Lung (tissue), 11 donors: ENCODE measurements at regions not wholly inside any gene's neighbourhood (a gene's known extent, or its start where the extent isn't known, plus 50 kb on each side); places are given as distances from the start of the nearest gene placed in this dataset.

Experiments
- ATAC-seq: fragments of 200-7000 bp; cut with Tn5 transposase; one replicate; pipeline ENCODE4 v1.9.1; 2020; ENCODE audit warnings: moderate number of reproducible peaks; ENCODE audit not compliant: insufficient read depth, low FRiP score
- DNase-seq, 3 donors: peaks; one replicate each; pipeline ENCODE4 v3.0.0-alpha.2; 2013 to 2017
- H3K27ac ChIP-seq, 2 donors: one replicate each; pipeline ENCODE4 v1.5.1; 2013; ENCODE audit warnings: mild to moderate bottlenecking in 2 of 2, moderate library complexity in 2 of 2, control low read depth in 1 of 2, inconsistent platforms in 1 of 2, low read depth in 1 of 2, low read length in 1 of 2
- H3K27me3 ChIP-seq, 3 donors: one replicate each; pipeline ENCODE4 v1.5.1; 2013; ENCODE audit warnings: low read length in 2 of 3; ENCODE audit not compliant: control insufficient read depth in 3 of 3, insufficient read depth in 3 of 3
- H3K36me3 ChIP-seq, 4 donors: one replicate each; pipeline ENCODE4 v1.5.1; 2013; ENCODE audit warnings: low read length in 4 of 4, mild to moderate bottlenecking in 1 of 4, moderate library complexity in 1 of 4; ENCODE audit not compliant: control insufficient read depth in 4 of 4, insufficient read depth in 4 of 4
- H3K4me1 ChIP-seq, 5 donors: one replicate each; pipeline ENCODE4 v1.5.1; 2013; ENCODE audit warnings: low read length in 5 of 5, mild to moderate bottlenecking in 2 of 5, moderate library complexity in 1 of 5; ENCODE audit not compliant: control insufficient read depth in 5 of 5, insufficient read depth in 5 of 5
- H3K4me3 ChIP-seq: one replicate; pipeline ENCODE4 v1.5.1; 2013; ENCODE audit warnings: mild to moderate bottlenecking, control low read depth, moderate library complexity
- H3K9ac ChIP-seq, 2 donors: one replicate each; pipeline ENCODE4 v1.5.1; 2013; ENCODE audit warnings: low read length in 2 of 2, control low read depth in 1 of 2; ENCODE audit not compliant: insufficient read depth in 1 of 2
- H3K9me3 ChIP-seq, 4 donors: one replicate each; pipeline ENCODE4 v1.5.1; 2013; ENCODE audit warnings: low read length in 3 of 4, mild to moderate bottlenecking in 1 of 4, moderate library complexity in 1 of 4; ENCODE audit not compliant: control insufficient read depth in 4 of 4, insufficient read depth in 3 of 4
- CTCF ChIP-seq: IDR thresholded peaks from 2 replicates; pipeline ENCODE4 v1.5.1; 2012; ENCODE audit warnings: mild to moderate bottlenecking; ENCODE audit errors: control extremely low read depth, extremely low read depth
- WGBS, 2 donors: extraction: QIAGEN DNeasy Blood & Tissue Kit; methylation state at CpG; one replicate each; pipeline ENCODE4 v1.1.7; 2013; 5-methylcytosine and 5-hydroxymethylcytosine counted together
- donor health status: control.
- donor health status: control.
- donor health status: Bipolar disorder and iron deficiency.
- donor health status: healthy.
- donor health status: DM: yes; HTN: yes; CAD: no.

GRCh38 chr20:51970858-51971257 is 168.5 kb upstream of the SALL4 start:
- TF ChIP-seq CTCF = no peak
- H3K9ac ChIP-seq = no peak overlapping the region
- no peaks in the 10 kb centered on the region for H3K4me1 ChIP-seq
- no peak overlapping the region for H3K27ac ChIP-seq
- H3K27me3 ChIP-seq = no peaks in the 10 kb centered on the region
- WGBS, 2 donors = 94 to 95% methylated on average over 10 of the region's 10 CpGs
- no peak for DNase-seq
- no peak for ATAC-seq
- H3K4me3 ChIP-seq = no peak overlapping the region
- H3K36me3 ChIP-seq = no peaks in the 10 kb centered on the region
- H3K9me3 ChIP-seq = no peaks in the 10 kb centered on the region

- no peaks in the 10 kb centered on the region for H3K36me3 ChIP-seq
- no peak for DNase-seq
- 91 to 92% methylated on average over 5 of the region's 5 CpGs for WGBS, 2 donors
- no peak for ATAC-seq
- H3K9ac ChIP-seq = no peak overlapping the region
- no peak for TF ChIP-seq CTCF
- H3K27me3 ChIP-seq = no peaks in the 10 kb centered on the region
- no peaks in the 10 kb centered on the region for H3K9me3 ChIP-seq
- no peak overlapping the region for H3K4me3 ChIP-seq
- H3K27ac ChIP-seq = no peak overlapping the region
- H3K4me1 ChIP-seq = no peaks in the 10 kb centered on the region
Measured at GRCh38 chr20:51969191-51969590, 166.9 kb upstream of the SALL4 start.

GRCh38 chr20:51968151-51968550 is 165.8 kb upstream of the SALL4 start:
- no peak overlapping the region for H3K9ac ChIP-seq
- H3K4me3 ChIP-seq = no peak overlapping the region
- 95 to 97% methylated on average over 4 of the region's 4 CpGs for WGBS, 2 donors
- H3K27me3 ChIP-seq = no peaks in the 10 kb centered on the region
- TF ChIP-seq CTCF = no peak
- no peak for DNase-seq
- H3K9me3 ChIP-seq = no peaks in the 10 kb centered on the region
- no peak for ATAC-seq
- H3K36me3 ChIP-seq = no peaks in the 10 kb centered on the region
- H3K4me1 ChIP-seq = no peaks in the 10 kb centered on the region
- no peak overlapping the region for H3K27ac ChIP-seq

GRCh38 chr20:51966296-51966971 is 164.1 kb upstream of the SALL4 start:
- H3K9ac ChIP-seq = no peak overlapping the region
- WGBS, 2 donors = 47 to 50% methylated on average over 8 of the region's 8 CpGs
- H3K27me3 ChIP-seq = no peaks in the 10 kb centered on the region
- TF ChIP-seq CTCF = no peak
- no peaks in the 10 kb centered on the region for H3K9me3 ChIP-seq
- H3K27ac ChIP-seq = no peak overlapping the region
- H3K4me1 ChIP-seq = peaks cover 0 to 5% (median 3%) of the 10 kb centered on the region in 5 donors
- ATAC-seq = peak; percentile 62
- H3K4me3 ChIP-seq = no peak overlapping the region
- peak; percentile 61 to 87 (median 72) for DNase-seq
- no peaks in the 10 kb centered on the region for H3K36me3 ChIP-seq
